ENCODE measurements at regions not wholly inside any gene's neighbourhood (a gene's known extent, or its start where the extent isn't known, plus 50 kb on each side); places are given as distances from the start of the nearest gene placed in this dataset.

- WGBS, 2 experiments (ENCODE audit: insufficient coverage in 1 of 2, insufficient read length in 1 of 2) = 77 to 88% methylated on average over 4 to 7 of the region's 7 CpGs
- TF ChIP-seq CTCF (conservative IDR thresholded peaks at IDR 0.05) = no peak
- H3K27me3 ChIP-seq (ENCODE audit: control insufficient read depth, insufficient read depth, low read length, poor library complexity, severe bottlenecking) = no peaks in the 10 kb centered on the region
- Mint-ChIP-seq H3K27me3 (ENCODE audit: insufficient read depth) (no peaks in the 10 kb centered on the region), H3K9me3 (no peaks in the 10 kb centered on the region), H3K36me3 (ENCODE audit: low read depth) (no peaks in the 10 kb centered on the region), H3K4me1 (peaks cover 11% of the 10 kb centered on the region), H3K27ac (no peak overlapping the region), H3K4me3 (no peak overlapping the region)
- H3K27ac ChIP-seq (ENCODE audit: low read depth, low read length) = peak overlapping the region; percentile 94
- H3K9me3 ChIP-seq (ENCODE audit: control insufficient read depth, low read length) = no peaks in the 10 kb centered on the region
- H3K4me1 ChIP-seq (ENCODE audit: control insufficient read depth, insufficient read depth, low read length) = no peaks in the 10 kb centered on the region
- no peak overlapping the region for H3K4me3 ChIP-seq (ENCODE audit: low read length)
- no peak for DNase-seq
- H3K9ac ChIP-seq (ENCODE audit: extremely low read depth, low read length, poor library complexity, severe bottlenecking) = no peak overlapping the region
- no peaks in the 10 kb centered on the region for H3K36me3 ChIP-seq (ENCODE audit: control insufficient read depth, insufficient read depth, low read length)
Observed at GRCh38 chr14:89543425-89543790, 126.4 kb upstream of the FOXN3 start.

- no peaks in the 10 kb centered on the region for H3K27me3 ChIP-seq (ENCODE audit: control insufficient read depth, insufficient read depth, low read length, poor library complexity, severe bottlenecking)
- H3K4me1 ChIP-seq (ENCODE audit: control insufficient read depth, insufficient read depth, low read length) = no peaks in the 10 kb centered on the region
- H3K27me3 Mint-ChIP-seq (ENCODE audit: insufficient read depth) = no peaks in the 10 kb centered on the region
- no peaks in the 10 kb centered on the region for H3K9me3 Mint-ChIP-seq
- WGBS, 2 experiments (ENCODE audit: insufficient coverage in 1 of 2, insufficient read length in 1 of 2) = 61 to 82% methylated on average over 2 to 4 of the region's 4 CpGs
- no peaks in the 10 kb centered on the region for H3K36me3 Mint-ChIP-seq (ENCODE audit: low read depth)
- no peak overlapping the region for H3K4me3 ChIP-seq (ENCODE audit: low read length)
- no peaks in the 10 kb centered on the region for H3K9me3 ChIP-seq (ENCODE audit: control insufficient read depth, low read length)
- no peak overlapping the region for H3K4me3 Mint-ChIP-seq
- DNase-seq = no peak
- no peak overlapping the region for H3K9ac ChIP-seq (ENCODE audit: extremely low read depth, low read length, poor library complexity, severe bottlenecking)
- peak overlapping the region; percentile 94 for H3K27ac ChIP-seq (ENCODE audit: low read depth, low read length)
- H3K4me1 Mint-ChIP-seq = peaks cover 14% of the 10 kb centered on the region
- no peak overlapping the region for H3K27ac Mint-ChIP-seq
- H3K36me3 ChIP-seq (ENCODE audit: control insufficient read depth, insufficient read depth, low read length) = no peaks in the 10 kb centered on the region
- no peak for TF ChIP-seq CTCF (conservative IDR thresholded peaks at IDR 0.05)
Observed at GRCh38 chr14:89542786-89543424, 125.9 kb upstream of the FOXN3 start.

- no peak overlapping the region for H3K4me3 ChIP-seq (ENCODE audit: low read length)
- WGBS, 2 experiments (ENCODE audit: insufficient coverage in 1 of 2, insufficient read length in 1 of 2) = 83 to 93% methylated on average over 2 to 5 of the region's 5 CpGs
- H3K9me3 Mint-ChIP-seq = no peaks in the 10 kb centered on the region
- H3K27me3 Mint-ChIP-seq (ENCODE audit: insufficient read depth) = no peaks in the 10 kb centered on the region
- H3K4me1 ChIP-seq (ENCODE audit: control insufficient read depth, insufficient read depth, low read length) = no peaks in the 10 kb centered on the region
- no peaks in the 10 kb centered on the region for H3K9me3 ChIP-seq (ENCODE audit: control insufficient read depth, low read length)
- no peaks in the 10 kb centered on the region for H3K36me3 ChIP-seq (ENCODE audit: control insufficient read depth, insufficient read depth, low read length)
- no peak overlapping the region for H3K27ac Mint-ChIP-seq
- no peaks in the 10 kb centered on the region for H3K36me3 Mint-ChIP-seq (ENCODE audit: low read depth)
- TF ChIP-seq CTCF (conservative IDR thresholded peaks at IDR 0.05) = no peak
- H3K27me3 ChIP-seq (ENCODE audit: control insufficient read depth, insufficient read depth, low read length, poor library complexity, severe bottlenecking) = no peaks in the 10 kb centered on the region
- H3K9ac ChIP-seq (ENCODE audit: extremely low read depth, low read length, poor library complexity, severe bottlenecking) = no peak overlapping the region
- H3K4me3 Mint-ChIP-seq = no peak overlapping the region
- H3K27ac ChIP-seq (ENCODE audit: low read depth, low read length) = no peak overlapping the region
- H3K4me1 Mint-ChIP-seq = peaks cover 14% of the 10 kb centered on the region
- no peak for DNase-seq
Observed at GRCh38 chr14:89540830-89541470, 123.9 kb upstream of the FOXN3 start.
